Suprapubic skin (tissue), 4 donors: ENCODE measurements at regions not wholly inside any gene's neighbourhood (a gene's known extent, or its start where the extent isn't known, plus 50 kb on each side); places are given as distances from the start of the nearest gene placed in this dataset.
"Not testable (repeated sequence)": the region's sequence is repeated elsewhere in the genome, so short reads cannot be mapped to it uniquely, and the experiment has no call there.

Experiments used
- EP300 ChIP-seq: sonication (generic); formaldehyde crosslinking; IDR thresholded peaks from one replicate; pipeline ENCODE4 v1.6.1; 2017; ENCODE audit warnings: antibody characterized with exemption
- POLR2A ChIP-seq, 2 donors: fragments of 450-650 bp; IDR thresholded peaks; one replicate each; pipeline ENCODE4 v1.6.1; 2017; ENCODE audit warnings: antibody characterized with exemption in 2 of 2, mild to moderate bottlenecking in 2 of 2, moderate library complexity in 2 of 2
- POLR2AphosphoS5 ChIP-seq, 3 donors: sonication (generic); formaldehyde crosslinking; IDR thresholded peaks; one replicate each; pipeline ENCODE4 v1.6.1; 2017; ENCODE audit warnings: antibody characterized with exemption in 3 of 3
- TF ChIP-seq, protein P1 (sequence below), 2 donors: fragments of 200-600 bp in 1 of 2; fragments of 450-650 bp in 1 of 2; sonication (generic) in 1 of 2; IDR thresholded peaks; one replicate each; pipeline ENCODE4 v1.5.1; 2016 to 2019; ENCODE audit warnings: antibody characterized with exemption in 2 of 2, mild to moderate bottlenecking in 1 of 2, moderate library complexity in 1 of 2

GRCh38 chr7:75254238-75254637, 141.2 kb upstream of the TRIM73 start:
- TF ChIP-seq, protein P1, sequence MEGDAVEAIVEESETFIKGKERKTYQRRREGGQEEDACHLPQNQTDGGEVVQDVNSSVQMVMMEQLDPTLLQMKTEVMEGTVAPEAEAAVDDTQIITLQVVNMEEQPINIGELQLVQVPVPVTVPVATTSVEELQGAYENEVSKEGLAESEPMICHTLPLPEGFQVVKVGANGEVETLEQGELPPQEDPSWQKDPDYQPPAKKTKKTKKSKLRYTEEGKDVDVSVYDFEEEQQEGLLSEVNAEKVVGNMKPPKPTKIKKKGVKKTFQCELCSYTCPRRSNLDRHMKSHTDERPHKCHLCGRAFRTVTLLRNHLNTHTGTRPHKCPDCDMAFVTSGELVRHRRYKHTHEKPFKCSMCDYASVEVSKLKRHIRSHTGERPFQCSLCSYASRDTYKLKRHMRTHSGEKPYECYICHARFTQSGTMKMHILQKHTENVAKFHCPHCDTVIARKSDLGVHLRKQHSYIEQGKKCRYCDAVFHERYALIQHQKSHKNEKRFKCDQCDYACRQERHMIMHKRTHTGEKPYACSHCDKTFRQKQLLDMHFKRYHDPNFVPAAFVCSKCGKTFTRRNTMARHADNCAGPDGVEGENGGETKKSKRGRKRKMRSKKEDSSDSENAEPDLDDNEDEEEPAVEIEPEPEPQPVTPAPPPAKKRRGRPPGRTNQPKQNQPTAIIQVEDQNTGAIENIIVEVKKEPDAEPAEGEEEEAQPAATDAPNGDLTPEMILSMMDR (IDR thresholded peaks at IDR 0.05) = not testable (repeated sequence)
- not testable (repeated sequence) for TF ChIP-seq POLR2A (IDR thresholded peaks at IDR 0.05); EP300; POLR2AphosphoS5 (IDR thresholded peaks at IDR 0.05)
